ENCODE measurements at regions not wholly inside any gene's neighbourhood (a gene's known extent, or its start where the extent isn't known, plus 50 kb on each side); places are given as distances from the start of the nearest gene placed in this dataset.

- no peak for TF ChIP-seq HSF1 (IDR thresholded peaks at IDR 0.05; ENCODE audit: low read depth, low read length)
- no peak for TF ChIP-seq E4F1 (IDR thresholded peaks at IDR 0.05; ENCODE audit: borderline replicate concordance, partially characterized antibody)
- no peak for TF ChIP-seq EP300 (IDR thresholded peaks at IDR 0.05; ENCODE audit: borderline replicate concordance in 1 of 2, control insufficient read depth in 1 of 2, low read depth in 2 of 2, low read length in 2 of 2)
- no peak for TF ChIP-seq SIN3A (IDR thresholded peaks at IDR 0.05; ENCODE audit: low read depth, low read length)
- TF ChIP-seq SMAD1 (IDR thresholded peaks at IDR 0.05; ENCODE audit: low read depth, partially characterized antibody), result no peak
- no peak for TF ChIP-seq MEF2B (IDR thresholded peaks at IDR 0.05; ENCODE audit: partially characterized antibody, poor library complexity, severe bottlenecking)
- TF ChIP-seq POLR2AphosphoS5 (IDR thresholded peaks at IDR 0.05; ENCODE audit: low read length), result no peak
- no peak for TF ChIP-seq NRF1 (conservative IDR thresholded peaks at IDR 0.05; ENCODE audit: low read depth, low read length)
- TF ChIP-seq STAT1 (conservative IDR thresholded peaks at IDR 0.05), result no peak
These were observed 133.7 kb downstream of the THNSL2 start (continued) for GRCh38 chr2:88303865-88304264.
